Activated B cell treated with CpG ODN at 0.5 μM for 24 hours (primary cell): ENCODE measurements at regions not wholly inside any gene's neighbourhood (a gene's known extent, or its start where the extent isn't known, plus 50 kb on each side); places are given as distances from the start of the nearest gene placed in this dataset.

ENCODE experiments used
- ATAC-seq: fragments of 200-7000 bp; cut with Tn5 transposase; one replicate; pipeline ENCODE4 v1.10.0; 2021; ENCODE audit warnings: low read depth, mild to moderate bottlenecking, moderate library complexity
- CTCF ChIA-PET: fragments of 350-600 bp; sonication (Branson Sonifier 250); formaldehyde crosslinking; loops from one replicate; lab custom pipeline; 2021; ENCODE audit warnings: antibody characterized with exemption; lab: Charles Lee
- POLR2A ChIA-PET: fragments of 350-600 bp; sonication (Branson Sonifier 250); formaldehyde crosslinking; loops from one replicate; lab custom pipeline; 2021; ENCODE audit warnings: antibody characterized with exemption; lab: Charles Lee
- DNase-seq: peaks from one replicate; pipeline ENCODE4 v3.0.0; 2022
- H3K27ac Mint-ChIP-seq: one replicate; pipeline ENCODE4 v1.8.0; 2020; ENCODE audit warnings: mixed read lengths
- H3K27me3 Mint-ChIP-seq: one replicate; pipeline ENCODE4 v1.8.0; 2021; ENCODE audit warnings: mixed read lengths
- H3K36me3 Mint-ChIP-seq: one replicate; pipeline ENCODE4 v1.8.0; 2021; ENCODE audit warnings: low read depth, mixed read lengths
- H3K4me1 Mint-ChIP-seq: one replicate; pipeline ENCODE4 v1.8.0; 2021; ENCODE audit warnings: mixed read lengths
- H3K4me3 Mint-ChIP-seq: one replicate; pipeline ENCODE4 v1.8.0; 2020; ENCODE audit warnings: mild to moderate bottlenecking, mixed read lengths
- H3K9me3 Mint-ChIP-seq: one replicate; pipeline ENCODE4 v1.8.0; 2020; ENCODE audit warnings: mixed read lengths
- intact Hi-C: fragments of 100-400 bp; cut with micrococcal nuclease; formaldehyde crosslinking; loops from one replicate; pipeline ENCODE4 v1.15.1; 2024
- TF ChIP-seq, protein P1 (sequence below): fragments of 200-600 bp; IDR thresholded peaks from one replicate; pipeline ENCODE4 v1.8.0; 2022; ENCODE audit warnings: antibody characterized with exemption, mild to moderate bottlenecking

DNA sequence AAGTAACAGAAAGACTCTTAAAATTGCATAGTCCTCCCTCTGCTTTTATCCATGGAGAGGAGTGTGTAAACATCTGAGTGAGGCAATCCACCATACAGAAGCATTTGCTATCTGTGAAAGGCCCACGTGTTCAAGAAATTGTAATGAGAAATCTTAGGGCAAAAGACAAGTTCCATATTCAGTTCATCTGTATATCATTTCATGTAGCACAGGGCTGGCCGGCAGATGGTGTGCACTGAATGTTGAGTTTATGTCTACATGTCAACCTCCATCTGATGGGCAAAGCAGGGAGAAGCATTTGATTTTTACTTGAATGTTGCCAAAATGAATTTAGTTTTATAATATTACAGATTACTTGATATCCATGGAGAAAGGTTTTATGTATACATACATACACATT is 179.5 kb upstream of the RAD23B start:
- H3K4me3 Mint-ChIP-seq = no peak overlapping the region
- H3K9me3 Mint-ChIP-seq = no peaks in the 10 kb centered on the region
- CTCF ChIA-PET = no interaction called here
- H3K4me1 Mint-ChIP-seq = no peaks in the 10 kb centered on the region
- H3K36me3 Mint-ChIP-seq = no peaks in the 10 kb centered on the region
- no peaks in the 10 kb centered on the region for H3K27me3 Mint-ChIP-seq
- ATAC-seq (no peak), DNase-seq (no peak)
- no peak overlapping the region for H3K27ac Mint-ChIP-seq
- TF ChIP-seq, protein P1, sequence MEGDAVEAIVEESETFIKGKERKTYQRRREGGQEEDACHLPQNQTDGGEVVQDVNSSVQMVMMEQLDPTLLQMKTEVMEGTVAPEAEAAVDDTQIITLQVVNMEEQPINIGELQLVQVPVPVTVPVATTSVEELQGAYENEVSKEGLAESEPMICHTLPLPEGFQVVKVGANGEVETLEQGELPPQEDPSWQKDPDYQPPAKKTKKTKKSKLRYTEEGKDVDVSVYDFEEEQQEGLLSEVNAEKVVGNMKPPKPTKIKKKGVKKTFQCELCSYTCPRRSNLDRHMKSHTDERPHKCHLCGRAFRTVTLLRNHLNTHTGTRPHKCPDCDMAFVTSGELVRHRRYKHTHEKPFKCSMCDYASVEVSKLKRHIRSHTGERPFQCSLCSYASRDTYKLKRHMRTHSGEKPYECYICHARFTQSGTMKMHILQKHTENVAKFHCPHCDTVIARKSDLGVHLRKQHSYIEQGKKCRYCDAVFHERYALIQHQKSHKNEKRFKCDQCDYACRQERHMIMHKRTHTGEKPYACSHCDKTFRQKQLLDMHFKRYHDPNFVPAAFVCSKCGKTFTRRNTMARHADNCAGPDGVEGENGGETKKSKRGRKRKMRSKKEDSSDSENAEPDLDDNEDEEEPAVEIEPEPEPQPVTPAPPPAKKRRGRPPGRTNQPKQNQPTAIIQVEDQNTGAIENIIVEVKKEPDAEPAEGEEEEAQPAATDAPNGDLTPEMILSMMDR = no peak
- POLR2A ChIA-PET = no interaction called here
- intact Hi-C loops = no loop called here

DNA sequence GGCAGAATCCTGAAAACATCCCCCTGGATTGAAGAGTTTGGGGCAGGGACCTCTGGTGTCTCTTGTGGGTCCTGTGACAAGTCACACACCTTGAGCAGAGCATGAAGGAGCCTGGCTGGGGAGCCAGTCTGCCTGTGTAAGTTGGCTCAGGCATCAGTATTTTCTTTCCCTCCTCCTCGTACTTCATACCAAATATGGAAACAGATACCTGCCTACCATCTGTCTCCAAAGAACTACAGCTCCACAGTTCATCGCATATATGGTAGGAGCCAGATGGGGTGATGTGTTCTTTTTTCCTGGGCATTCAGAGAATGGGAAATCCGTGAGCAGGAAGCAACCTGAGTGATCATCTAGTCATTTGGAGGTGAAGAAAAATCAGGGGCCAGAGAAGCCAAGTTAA is 177.3 kb upstream of the RAD23B start:
- DNase-seq (no peak), ATAC-seq (no peak)
- Mint-ChIP-seq H3K9me3 (no peaks in the 10 kb centered on the region), H3K27ac (no peak overlapping the region), H3K27me3 (peaks cover 5% of the 10 kb centered on the region), H3K4me3 (no peak overlapping the region), H3K4me1 (no peaks in the 10 kb centered on the region), H3K36me3 (no peaks in the 10 kb centered on the region)
- intact Hi-C loops = no loop called here
- POLR2A ChIA-PET = no interaction called here
- CTCF ChIA-PET = no interaction called here
- TF ChIP-seq, protein P1 = no peak

DNA sequence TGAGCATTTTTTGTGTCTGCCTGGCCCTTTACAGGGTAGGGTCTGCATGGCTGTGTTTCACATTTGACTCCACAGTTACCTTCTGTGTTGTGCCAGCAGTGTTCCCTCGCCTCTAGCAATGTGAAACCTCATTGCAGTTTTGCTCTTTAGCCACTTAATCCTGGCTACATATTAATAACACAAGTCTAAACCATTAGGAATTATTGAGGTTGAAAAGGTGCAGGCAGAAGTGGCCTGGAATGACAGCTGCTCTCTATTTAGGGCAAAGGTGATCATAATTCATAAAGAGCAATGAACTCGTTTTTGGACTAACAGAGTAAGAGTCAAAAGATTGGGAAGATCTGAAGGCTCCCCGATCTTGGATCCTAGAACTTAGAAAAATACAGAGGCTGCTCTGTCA is 176.7 kb upstream of the RAD23B start:
- no peaks in the 10 kb centered on the region for H3K4me1 Mint-ChIP-seq
- H3K9me3 Mint-ChIP-seq = no peaks in the 10 kb centered on the region
- TF ChIP-seq, protein P1 = no peak
- intact Hi-C loops = no loop called here
- DNase-seq (no peak), ATAC-seq (no peak)
- H3K27ac Mint-ChIP-seq = no peak overlapping the region
- no peak overlapping the region for H3K4me3 Mint-ChIP-seq
- peaks cover 5% of the 10 kb centered on the region for H3K27me3 Mint-ChIP-seq
- H3K36me3 Mint-ChIP-seq = no peaks in the 10 kb centered on the region
- ChIA-PET CTCF (no interaction called here), POLR2A (no interaction called here)

DNA sequence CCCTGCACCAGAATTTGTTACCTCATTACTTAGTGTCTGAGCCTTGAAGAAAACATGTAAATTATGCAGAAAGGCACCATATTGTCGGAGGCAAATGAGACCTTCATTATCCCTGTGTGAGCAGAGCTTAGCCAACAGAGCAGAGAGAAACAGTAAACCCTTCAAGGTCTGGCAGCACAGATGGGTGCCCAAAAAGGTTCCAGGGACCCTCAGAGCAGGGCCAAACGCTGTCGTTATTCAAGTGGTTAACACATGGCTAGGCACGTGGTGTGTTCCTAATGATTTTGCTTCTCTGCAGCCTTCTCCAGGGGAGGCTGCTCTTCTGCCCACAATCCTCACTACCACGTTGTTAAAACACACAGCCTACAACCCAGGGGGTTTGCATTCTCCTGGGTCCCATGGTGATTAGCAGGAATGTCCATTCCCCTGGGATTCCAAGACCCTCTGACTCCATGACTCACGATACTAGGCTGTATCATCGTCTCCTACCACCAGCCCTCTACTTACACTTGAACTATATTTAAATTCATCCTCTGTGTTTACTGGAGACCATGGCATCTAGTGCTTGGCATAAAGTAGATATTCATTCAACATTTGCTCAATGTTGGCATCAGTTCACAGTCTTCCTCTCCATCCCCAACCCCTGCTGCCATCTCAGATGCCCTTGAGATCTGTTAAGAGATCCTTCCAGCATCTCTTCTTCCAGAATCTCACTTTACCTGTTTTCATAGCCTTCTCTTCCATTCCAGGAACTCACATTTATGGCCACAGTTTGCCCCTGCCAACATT is 174.5 kb upstream of the RAD23B start:
- Mint-ChIP-seq H3K36me3 (no peaks in the 10 kb centered on the region), H3K27me3 (peaks cover 5% of the 10 kb centered on the region), H3K27ac (no peak overlapping the region), H3K9me3 (no peaks in the 10 kb centered on the region), H3K4me1 (no peaks in the 10 kb centered on the region), H3K4me3 (no peak overlapping the region)
- intact Hi-C loops = no loop called here
- ATAC-seq (no peak), DNase-seq (no peak)
- TF ChIP-seq, protein P1 = no peak
- ChIA-PET POLR2A (no interaction called here), CTCF (no interaction called here)

DNA sequence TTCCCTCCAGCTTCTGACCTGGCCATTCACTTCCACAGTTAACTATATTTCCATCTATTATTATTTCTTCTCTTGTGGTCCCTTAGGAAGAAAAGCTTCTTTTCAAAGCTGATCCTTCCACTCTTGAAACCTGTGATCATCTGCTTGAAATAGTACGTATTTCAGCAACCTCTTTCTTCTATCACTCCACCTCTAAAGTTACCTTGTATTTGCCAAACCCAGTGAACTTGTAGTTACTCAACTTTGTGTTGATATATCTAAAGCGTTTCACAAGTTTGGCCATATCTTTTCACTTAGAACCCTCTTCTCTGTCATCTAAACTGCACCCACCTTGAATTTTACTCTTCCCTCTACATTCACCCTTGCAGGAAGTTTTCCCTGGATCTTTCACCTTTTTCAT is 173.8 kb upstream of the RAD23B start:
- H3K27me3 Mint-ChIP-seq = peaks cover 5% of the 10 kb centered on the region
- H3K4me3 Mint-ChIP-seq = no peak overlapping the region
- no peaks in the 10 kb centered on the region for H3K36me3 Mint-ChIP-seq
- TF ChIP-seq, protein P1 = no peak
- DNase-seq (no peak), ATAC-seq (no peak)
- H3K9me3 Mint-ChIP-seq = no peaks in the 10 kb centered on the region
- H3K4me1 Mint-ChIP-seq = no peaks in the 10 kb centered on the region
- ChIA-PET CTCF (no interaction called here), POLR2A (no interaction called here)
- no peak overlapping the region for H3K27ac Mint-ChIP-seq
- intact Hi-C loops = no loop called here
